ENCODE measurements at regions not wholly inside any gene's neighbourhood (a gene's known extent, or its start where the extent isn't known, plus 50 kb on each side); places are given as distances from the start of the nearest gene placed in this dataset.

DNA sequence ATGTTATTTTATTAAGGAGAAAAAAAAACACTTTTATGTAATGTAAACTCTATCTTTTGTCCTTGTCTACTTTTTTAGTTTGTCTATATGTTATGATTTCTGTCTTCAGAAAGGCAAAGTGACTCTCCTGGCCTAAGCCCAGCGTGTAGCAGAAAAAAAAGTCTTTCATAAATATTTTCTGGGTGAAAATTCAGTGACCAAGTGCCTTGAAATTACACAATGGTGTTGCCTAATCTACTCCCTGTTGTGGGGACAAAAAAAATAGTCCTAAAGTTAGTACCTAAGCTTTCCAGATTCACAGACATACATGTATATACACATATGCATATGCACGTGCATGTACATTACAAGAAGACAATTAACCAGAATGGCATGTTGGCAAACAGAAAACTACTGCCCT lies 1257.8 kb upstream of the SORCS1 start:
- no peak for TF ChIP-seq POLR2AphosphoS5 (IDR thresholded peaks at IDR 0.05; ENCODE audit: borderline replicate concordance, low read depth, low read length)
- TF ChIP-seq EZH2 (IDR thresholded peaks at IDR 0.05) = no peak
- TF ChIP-seq FOXP2 (optimal IDR thresholded peaks at IDR 0.05; ENCODE audit: control extremely low read depth, extremely low read length, insufficient read depth) = no peak

Measured in SK-N-MC (cell line).